H1 (cell line): ENCODE measurements at regions not wholly inside any gene's neighbourhood (a gene's known extent, or its start where the extent isn't known, plus 50 kb on each side); places are given as distances from the start of the nearest gene placed in this dataset.

ENCODE experiments used
- CTCF ChIA-PET: fragments of 300-600 bp; sonication (Branson Sonifier 250); formaldehyde crosslinking; loops from one replicate; lab custom pipeline; 2021; ENCODE audit not compliant: partially characterized antibody; lab: Charles Lee
- POLR2A ChIA-PET: fragments of 300-600 bp; sonication (Branson Sonifier 250); formaldehyde crosslinking; loops from one replicate; lab custom pipeline; 2021; ENCODE audit warnings: inconsistent platforms; ENCODE audit not compliant: partially characterized antibody; lab: Charles Lee
- DNase-seq, 2 experiments: peaks; one replicate each; pipeline versions ENCODE4 v3.0.0 to v3.0.0-alpha.2; 2010 to 2022; ENCODE audit warnings: low spot score in 2 of 2, low read depth in 1 of 2, mixed read lengths in 1 of 2
- FAIRE-seq: peaks from 2 replicates; lab custom pipeline; 2011; peaks lifted over from hg19 to GRCh38; lab: Jason Lieb, UNC
- H2AFZ ChIP-seq: 2 replicates; pipeline ENCODE4 v1.8.1; 2012; ENCODE audit warnings: low read length, inconsistent platforms
- H2AK5ac ChIP-seq: 2 replicates; pipeline ENCODE4 v1.6.1; 2013; ENCODE audit warnings: low read depth, low read length
- H2BK120ac ChIP-seq: replicated peaks from 2 replicates; pipeline ENCODE3; 2013; ENCODE audit warnings: low read depth, low read length, inconsistent platforms
- H2BK12ac ChIP-seq: 2 replicates; pipeline ENCODE4 v1.6.1; 2013; ENCODE audit warnings: low read depth, low read length
- H2BK15ac ChIP-seq: 2 replicates; pipeline ENCODE4 v1.6.1; 2013; ENCODE audit warnings: low read length
- H2BK20ac ChIP-seq: 2 replicates; pipeline ENCODE4 v1.6.1; 2013; ENCODE audit warnings: low read length
- H2BK5ac ChIP-seq: 2 replicates; pipeline ENCODE4 v1.6.1; 2013; ENCODE audit warnings: low read depth, low read length
- H3K14ac ChIP-seq: 2 replicates; pipeline ENCODE4 v1.6.1; 2013; ENCODE audit warnings: inconsistent platforms; ENCODE audit not compliant: insufficient read length
- H3K18ac ChIP-seq: 2 replicates; pipeline ENCODE4 v1.6.1; 2013; ENCODE audit warnings: low read length; ENCODE audit errors: extremely low read depth
- H3K23ac ChIP-seq: 2 replicates; pipeline ENCODE4 v1.6.1; 2013; ENCODE audit warnings: inconsistent platforms; ENCODE audit not compliant: insufficient read length
- H3K23me2 ChIP-seq: 2 replicates; pipeline ENCODE4 v1.6.1; 2013; ENCODE audit warnings: low read depth, low read length
- H3K27ac ChIP-seq: 2 replicates; pipeline ENCODE4 v1.6.1; 2011; ENCODE audit warnings: low read depth, low read length, inconsistent platforms
- H3K27me3 ChIP-seq, 4 experiments: replicated peaks in 1 of 4; 1 replicate in 1 of 4; 2 replicates in 3 of 4; pipeline versions ENCODE4 v1.6.1 to v1.8.1; 2011 to 2013; ENCODE audit warnings: low read length in 3 of 4, mild to moderate bottlenecking in 3 of 4, inconsistent platforms in 2 of 4, mixed read lengths in 2 of 4, moderate library complexity in 1 of 4; ENCODE audit not compliant: control insufficient read depth in 3 of 4, insufficient read depth in 3 of 4; ENCODE audit errors: extremely low read depth in 1 of 4
- H3K36me3 ChIP-seq, 4 experiments: 2 replicates each; pipeline versions ENCODE4 v1.6.1 to v1.8.1; 2011 to 2013; ENCODE audit warnings: mild to moderate bottlenecking in 4 of 4, low read length in 3 of 4, moderate library complexity in 2 of 4, control low read depth in 1 of 4, inconsistent platforms in 1 of 4; ENCODE audit not compliant: insufficient read depth in 4 of 4, control insufficient read depth in 2 of 4
- H3K4ac ChIP-seq: replicated peaks from 2 replicates; pipeline ENCODE3; 2013; ENCODE audit warnings: low read length, low read depth, mixed read lengths, inconsistent platforms; ENCODE audit not compliant: insufficient read length
- H3K4me1 ChIP-seq, 4 experiments: replicated peaks in 1 of 4; 1 replicate in 1 of 4; 2 replicates in 3 of 4; pipeline versions ENCODE4 v1.6.1 to v1.8.1; 2011 to 2013; ENCODE audit warnings: low read length in 3 of 4, inconsistent platforms in 2 of 4, mixed read lengths in 1 of 4; ENCODE audit not compliant: insufficient read depth in 4 of 4, control insufficient read depth in 3 of 4
- H3K4me2 ChIP-seq, 2 experiments: 2 replicates each; pipeline versions ENCODE4 v1.6.1 to v1.8.1; 2011 to 2013; ENCODE audit warnings: low read depth in 2 of 2, low read length in 2 of 2, control low read depth in 1 of 2, inconsistent platforms in 1 of 2, mild to moderate bottlenecking in 1 of 2; ENCODE audit not compliant: insufficient read depth in 1 of 2
- H3K4me3 ChIP-seq, 4 experiments: fragments of 200-600, 300-600 bp in 1 of 4; sonication (generic), shearing (Covaris generic), sonication (Bioruptor Twin) in 1 of 4; 2 replicates each; pipeline versions ENCODE4 v1.5.1 to v1.8.1; 2011 to 2016; ENCODE audit warnings: low read length in 4 of 4, low read depth in 3 of 4, control low read depth in 2 of 4, inconsistent platforms in 2 of 4, mild to moderate bottlenecking in 2 of 4, mixed read lengths in 1 of 4, moderate library complexity in 1 of 4; ENCODE audit not compliant: insufficient read depth in 2 of 4; ENCODE audit errors: extremely low read depth in 1 of 4
- H3K56ac ChIP-seq: replicated peaks from 2 replicates; pipeline ENCODE3; 2013; ENCODE audit warnings: low read depth, mild to moderate bottlenecking, mixed read lengths, low read length, inconsistent platforms; ENCODE audit not compliant: insufficient read length
- H3K79me1 ChIP-seq: 2 replicates; pipeline ENCODE4 v1.6.1; 2013; ENCODE audit warnings: low read depth, low read length, control low read depth
- H3K79me2 ChIP-seq, 2 experiments: 2 replicates each; pipeline versions ENCODE4 v1.6.1 to v1.8.1; 2012 to 2013; ENCODE audit warnings: low read length in 2 of 2, mild to moderate bottlenecking in 2 of 2, inconsistent platforms in 1 of 2; ENCODE audit not compliant: insufficient read depth in 2 of 2, control insufficient read depth in 1 of 2
- H3K9ac ChIP-seq, 4 experiments: replicated peaks in 1 of 4; 1 replicate in 1 of 4; 2 replicates in 3 of 4; pipeline versions ENCODE4 v1.6.1 to v1.8.1; 2011 to 2013; ENCODE audit warnings: low read depth in 3 of 4, low read length in 3 of 4, control low read depth in 2 of 4, mild to moderate bottlenecking in 2 of 4, moderate library complexity in 2 of 4, inconsistent platforms in 1 of 4; ENCODE audit errors: extremely low read depth in 1 of 4
- H3K9me3 ChIP-seq, 2 experiments: 2 replicates each; pipeline versions ENCODE4 v1.6.1 to v1.8.1; 2012 to 2013; ENCODE audit warnings: mild to moderate bottlenecking in 2 of 2, moderate library complexity in 2 of 2, control low read depth in 1 of 2, inconsistent platforms in 1 of 2, low read depth in 1 of 2, low read length in 1 of 2, mixed read lengths in 1 of 2; ENCODE audit not compliant: insufficient read depth in 2 of 2
- H4K20me1 ChIP-seq, 2 experiments: replicated peaks in 1 of 2; 2 replicates each; pipeline versions ENCODE3 to v1.8.1; 2011 to 2013; ENCODE audit warnings: inconsistent platforms in 2 of 2, low read length in 2 of 2, mild to moderate bottlenecking in 1 of 2; ENCODE audit not compliant: insufficient read depth in 2 of 2, control insufficient read depth in 1 of 2
- H4K5ac ChIP-seq: 2 replicates; pipeline ENCODE4 v1.6.1; 2013; ENCODE audit warnings: low read length, low read depth, mixed read lengths, inconsistent platforms; ENCODE audit not compliant: insufficient read length
- H4K8ac ChIP-seq: 2 replicates; pipeline ENCODE4 v1.8.0; 2013; ENCODE audit warnings: mild to moderate bottlenecking, moderate library complexity, low read length, inconsistent platforms; ENCODE audit not compliant: insufficient read depth; ENCODE audit errors: extremely low read depth
- H4K91ac ChIP-seq: replicated peaks from 2 replicates; pipeline ENCODE3; 2013; ENCODE audit warnings: low read length, mixed read lengths, inconsistent platforms; ENCODE audit not compliant: insufficient read length
- BACH1 ChIP-seq: IDR thresholded peaks from 2 replicates; pipeline ENCODE4 v1.6.1; 2012; ENCODE audit warnings: low read length, improper control_type of control experiment
- BRCA1 ChIP-seq: IDR thresholded peaks from 2 replicates; pipeline ENCODE4 v1.6.1; 2012; ENCODE audit warnings: low read depth, low read length, improper control_type of control experiment
- E2F6 ChIP-seq: IDR thresholded peaks from 2 replicates; pipeline ENCODE4 v1.6.1; 2012; ENCODE audit warnings: inconsistent platforms
- YY1 ChIP-seq: IDR thresholded peaks from 2 replicates; pipeline ENCODE4 v1.6.1; 2011; ENCODE audit warnings: low read depth, mild to moderate bottlenecking, low read length
- WGBS, 2 experiments: shearing (Covaris generic) in 1 of 2; methylation state at CpG; one replicate each; pipeline versions ENCODE4 v1.1.6 to v1.1.7; 2013 to 2015; ENCODE audit warnings: low lambda C conversion rate in 2 of 2, mixed read lengths in 2 of 2, inconsistent platforms in 1 of 2, low coverage in 1 of 2, missing lambda C conversion rate in 1 of 2; ENCODE audit not compliant: insufficient replicate concordance in 2 of 2, insufficient coverage in 1 of 2, insufficient read length in 1 of 2; ENCODE audit errors: extremely low coverage in 1 of 2, missing lambda C conversion rate in 1 of 2; 5-methylcytosine and 5-hydroxymethylcytosine counted together

GRCh38 chr3:65130782-65131181 is 443.0 kb upstream of the ADAMTS9 start:
- CTCF ChIA-PET, result no interaction called here
- H3K4me3 ChIP-seq, result no peak overlapping the region
- POLR2A ChIA-PET, result no interaction called here
- H3K4me1 ChIP-seq, result no peaks in the 10 kb centered on the region
- no peaks in the 10 kb centered on the region for H3K9me3 ChIP-seq
- H3K27ac ChIP-seq, result no peak overlapping the region
- H2BK5ac ChIP-seq, result no peak overlapping the region
- H2BK20ac ChIP-seq, result no peak overlapping the region
- H3K23me2 ChIP-seq, result no peaks in the 10 kb centered on the region
- H2BK15ac ChIP-seq, result no peak overlapping the region
- FAIRE-seq (no peak), DNase-seq (no peak)
- H2AK5ac ChIP-seq, result no peak overlapping the region
- H3K9ac ChIP-seq, result no peak overlapping the region
- no peak overlapping the region for H3K4ac ChIP-seq
- H2AFZ ChIP-seq, result no peak overlapping the region
- no peak overlapping the region for H2BK12ac ChIP-seq
- no peak overlapping the region for H4K5ac ChIP-seq
- H4K8ac ChIP-seq, result no peak overlapping the region
- H3K79me2 ChIP-seq, result no peaks in the 10 kb centered on the region
- no peak overlapping the region for H3K14ac ChIP-seq
- no peak overlapping the region for H3K18ac ChIP-seq
- H3K27me3 ChIP-seq, result no peaks in the 10 kb centered on the region
- no peaks in the 10 kb centered on the region for H3K79me1 ChIP-seq
- H4K91ac ChIP-seq, result no peak overlapping the region
- H3K56ac ChIP-seq, result no peak overlapping the region
- no peak overlapping the region for H3K23ac ChIP-seq
- no peaks in the 10 kb centered on the region for H3K36me3 ChIP-seq
- TF ChIP-seq E2F6, result no peak
- no peak for TF ChIP-seq BRCA1
- TF ChIP-seq YY1, result no peak
- no peak for TF ChIP-seq BACH1
- H3K4me2 ChIP-seq, result no peak overlapping the region
- no peak overlapping the region for H2BK120ac ChIP-seq
- H4K20me1 ChIP-seq, result no peaks in the 10 kb centered on the region
- WGBS, 2 experiments, result 90% methylated on average over 4 of the region's 4 CpGs; no CpG with 5 or more reads in 1 of the 2 experiments
